ENCODE measurements at regions not wholly inside any gene's neighbourhood (a gene's known extent, or its start where the extent isn't known, plus 50 kb on each side); places are given as distances from the start of the nearest gene placed in this dataset.
"Not testable (repeated sequence)": the region's sequence is repeated elsewhere in the genome, so short reads cannot be mapped to it uniquely, and the experiment has no call there.

DNA sequence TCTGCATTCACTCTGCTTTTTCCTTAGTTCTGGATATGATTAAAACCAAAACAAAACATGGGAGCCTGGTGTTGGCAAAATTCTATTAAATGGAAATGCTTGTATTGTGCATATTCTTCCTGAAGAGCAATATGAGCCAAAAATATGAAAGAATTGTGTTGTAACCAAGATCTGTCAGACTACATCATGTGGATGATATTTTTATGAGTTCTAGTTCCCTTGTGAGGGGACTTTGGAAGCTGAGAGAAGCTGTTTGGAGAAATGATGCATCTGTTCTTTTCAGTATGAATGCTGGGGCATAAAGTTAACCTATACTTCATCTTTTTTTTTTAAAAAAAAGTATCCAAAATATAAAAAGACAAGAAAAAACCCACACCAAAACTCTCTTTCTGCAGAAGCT, 782.7 kb downstream of the ANKRD7 start:
- no peaks in the 10 kb centered on the region for H3K36me3 Mint-ChIP-seq (ENCODE audit: insufficient read depth, unreplicated experiment)
- no peaks in the 10 kb centered on the region for H3K9me3 Mint-ChIP-seq (ENCODE audit: unreplicated experiment)
- intact Hi-C loops (cut with micrococcal nuclease) = no loop called here
- ChIA-PET POLR2A (interaction anchor here (0.7 kb wide), 1 partner anchor 64 kb away, joined by 3 read pairs; no protein-coding TSS in a partner anchor), CTCF (no interaction called here)
- BruUV-seq (replicated peaks) = no TSS peak
- no peak overlapping the region for H3K4me3 Mint-ChIP-seq (ENCODE audit: unreplicated experiment)
- TF ChIP-seq CTCF (IDR thresholded peaks at IDR 0.05; ENCODE audit: unreplicated experiment) = no peak
- DNase-seq (ENCODE audit: unreplicated experiment) = no peak
- peaks cover 64% of the 10 kb centered on the region for H3K27me3 Mint-ChIP-seq (ENCODE audit: insufficient read depth, unreplicated experiment)
- H3K27ac Mint-ChIP-seq (ENCODE audit: low read depth, unreplicated experiment) = no peak overlapping the region
- H3K4me1 Mint-ChIP-seq (ENCODE audit: insufficient read depth, unreplicated experiment) = no peaks in the 10 kb centered on the region

GRCh38 chr7:119010635-119011034, 786.1 kb downstream of the ANKRD7 start:
- no peak for TF ChIP-seq CTCF (IDR thresholded peaks at IDR 0.05; ENCODE audit: unreplicated experiment)
- intact Hi-C loops (cut with micrococcal nuclease) = no loop called here
- Mint-ChIP-seq H3K27ac (ENCODE audit: low read depth, unreplicated experiment) (no peak overlapping the region), H3K9me3 (ENCODE audit: unreplicated experiment) (no peaks in the 10 kb centered on the region), H3K4me1 (ENCODE audit: insufficient read depth, unreplicated experiment) (no peaks in the 10 kb centered on the region), H3K36me3 (ENCODE audit: insufficient read depth, unreplicated experiment) (no peaks in the 10 kb centered on the region), H3K27me3 (ENCODE audit: insufficient read depth, unreplicated experiment) (peaks cover 45% of the 10 kb centered on the region), H3K4me3 (ENCODE audit: unreplicated experiment) (no peak overlapping the region)
- BruUV-seq (replicated peaks) = no TSS peak
- POLR2A ChIA-PET = no interaction called here
- no peak for DNase-seq (ENCODE audit: unreplicated experiment)
- CTCF ChIA-PET = no interaction called here

DNA sequence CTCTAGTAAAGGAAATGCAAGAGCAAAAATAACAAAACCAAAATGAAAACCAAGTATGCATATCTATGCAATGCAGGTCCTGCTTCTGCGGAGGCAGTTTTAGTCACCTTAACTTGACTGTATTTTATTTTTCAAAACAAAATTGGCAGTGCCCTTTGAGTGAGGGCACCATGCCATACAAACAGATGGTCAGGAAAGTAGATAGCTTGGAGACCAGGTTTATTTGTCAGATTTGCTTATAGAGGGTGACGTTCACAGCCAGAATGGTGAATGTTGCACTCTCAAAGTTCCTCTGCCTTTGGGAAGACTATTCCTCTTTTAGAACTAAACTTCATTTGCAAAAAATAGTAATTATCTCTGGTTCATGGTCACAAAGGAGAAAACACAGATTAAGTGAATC, 801.9 kb downstream of the ANKRD7 start:
- CTCF ChIA-PET = no interaction called here
- Mint-ChIP-seq H3K4me1 (ENCODE audit: insufficient read depth, unreplicated experiment) (no peaks in the 10 kb centered on the region), H3K27me3 (ENCODE audit: insufficient read depth, unreplicated experiment) (peaks cover 58% of the 10 kb centered on the region), H3K9me3 (ENCODE audit: unreplicated experiment) (peaks cover 7% of the 10 kb centered on the region), H3K27ac (ENCODE audit: low read depth, unreplicated experiment) (no peak overlapping the region), H3K4me3 (ENCODE audit: unreplicated experiment) (no peak overlapping the region), H3K36me3 (ENCODE audit: insufficient read depth, unreplicated experiment) (no peaks in the 10 kb centered on the region)
- TF ChIP-seq CTCF (IDR thresholded peaks at IDR 0.05; ENCODE audit: unreplicated experiment) = no peak
- no TSS peak for BruUV-seq (replicated peaks)
- intact Hi-C loops (cut with micrococcal nuclease) = no loop called here
- POLR2A ChIA-PET = no interaction called here
- DNase-seq (ENCODE audit: unreplicated experiment) = no peak

DNA sequence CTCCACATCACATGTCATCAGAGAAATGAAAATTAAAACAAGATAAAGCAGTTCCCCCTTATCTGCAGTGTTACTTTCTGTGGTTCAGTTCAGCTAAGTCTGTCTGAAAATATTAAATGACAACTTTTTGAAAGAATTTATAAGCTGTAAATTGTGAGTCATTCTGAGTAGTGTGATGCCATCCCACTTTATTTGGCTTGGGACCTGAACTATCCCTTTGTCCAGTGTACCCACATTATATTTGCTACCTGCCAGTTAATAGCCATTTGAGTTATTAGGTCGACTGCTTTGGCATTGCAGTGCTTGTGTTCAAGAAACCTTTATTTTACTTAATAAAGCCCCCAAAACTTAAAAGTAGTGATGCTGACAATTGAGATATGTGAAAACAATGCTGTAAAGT, 804.2 kb downstream of the ANKRD7 start:
- CTCF ChIA-PET = interaction anchor here (0.5 to 0.6 kb wide), 2 partner anchors 13 to 1432 kb away, joined by 3 to 4 read pairs; no protein-coding TSS in a partner anchor
- no peak for DNase-seq (ENCODE audit: unreplicated experiment)
- intact Hi-C loops (cut with micrococcal nuclease) = no loop called here

DNA sequence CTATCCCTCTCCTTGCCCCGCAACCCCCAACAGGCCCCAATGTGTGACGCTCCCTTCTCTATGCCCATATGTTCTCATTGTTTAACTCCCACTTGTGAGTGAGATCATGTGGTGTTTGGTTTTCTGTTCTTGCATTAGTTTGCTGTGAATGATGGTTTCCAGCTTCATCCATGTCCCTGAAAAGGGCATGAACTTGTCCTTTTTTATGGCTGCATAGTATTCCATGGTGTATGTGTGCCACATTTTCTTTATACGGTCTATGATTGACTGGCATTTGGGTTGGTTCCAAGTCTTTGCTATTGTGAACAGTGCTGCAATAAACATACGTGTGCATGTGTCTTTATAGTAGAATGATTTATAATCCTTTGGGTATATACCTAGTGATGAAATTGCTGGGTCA, 807.6 kb downstream of the ANKRD7 start:
- H3K36me3 Mint-ChIP-seq (ENCODE audit: insufficient read depth, unreplicated experiment); BruUV-seq (replicated peaks); H3K9me3 Mint-ChIP-seq (ENCODE audit: unreplicated experiment); H3K27ac Mint-ChIP-seq (ENCODE audit: low read depth, unreplicated experiment); CTCF ChIA-PET; POLR2A ChIA-PET; H3K4me1 Mint-ChIP-seq (ENCODE audit: insufficient read depth, unreplicated experiment); H3K4me3 Mint-ChIP-seq (ENCODE audit: unreplicated experiment); intact Hi-C loops (cut with micrococcal nuclease); DNase-seq (ENCODE audit: unreplicated experiment): not testable (repeated sequence)
- peaks cover 36% of the 10 kb centered on the region for H3K27me3 Mint-ChIP-seq (ENCODE audit: insufficient read depth, unreplicated experiment)

More for the DNA sequence above, 804.2 kb downstream of the ANKRD7 start:
- no TSS peak for BruUV-seq (replicated peaks)
- H3K27me3 Mint-ChIP-seq (ENCODE audit: insufficient read depth, unreplicated experiment) = peaks cover 42% of the 10 kb centered on the region
- H3K9me3 Mint-ChIP-seq (ENCODE audit: unreplicated experiment) = no peaks in the 10 kb centered on the region
- H3K36me3 Mint-ChIP-seq (ENCODE audit: insufficient read depth, unreplicated experiment) = no peaks in the 10 kb centered on the region
- no peak overlapping the region for H3K4me3 Mint-ChIP-seq (ENCODE audit: unreplicated experiment)
- TF ChIP-seq CTCF (IDR thresholded peaks at IDR 0.05; ENCODE audit: unreplicated experiment) = no peak
- POLR2A ChIA-PET = no interaction called here
- H3K4me1 Mint-ChIP-seq (ENCODE audit: insufficient read depth, unreplicated experiment) = no peaks in the 10 kb centered on the region
- H3K27ac Mint-ChIP-seq (ENCODE audit: low read depth, unreplicated experiment) = no peak overlapping the region

Data from MCF 10A (cell line).